Panc1 (cell line): ENCODE measurements at regions not wholly inside any gene's neighbourhood (a gene's known extent, or its start where the extent isn't known, plus 50 kb on each side); places are given as distances from the start of the nearest gene placed in this dataset.

Source experiments
- ATAC-seq: fragments of 200-7000 bp; cut with Tn5 transposase; 2 replicates; pipeline ENCODE4 v1.9.1; 2020; ENCODE audit warnings: mild to moderate bottlenecking, moderate library complexity
- BruUV-seq: library from RNA; stranded (reverse); fragments of 400-500 nt; replicated peaks from 2 replicates; lab custom pipeline; 2021; lab: Mats Ljungman, UMichigan
- CTCF ChIA-PET: fragments of 300-600 bp; sonication (Branson Sonifier 250); formaldehyde crosslinking; loops from one replicate; lab custom pipeline; 2022; ENCODE audit warnings: antibody characterized with exemption; lab: Charles Lee
- POLR2A ChIA-PET: fragments of 300-600 bp; sonication (Branson Sonifier 250); formaldehyde crosslinking; loops from one replicate; lab custom pipeline; 2022; ENCODE audit warnings: antibody characterized with exemption; lab: Charles Lee
- DNase-seq: peaks from one replicate; pipeline ENCODE4 v3.0.0-alpha.2; 2010; ENCODE audit warnings: low read depth, low spot score
- H3K27ac ChIP-seq: 2 replicates; pipeline ENCODE4 v1.5.1; 2011; ENCODE audit warnings: mild to moderate bottlenecking, low read length, inconsistent platforms
- H3K27me3 ChIP-seq: fragments of 200-500 bp; sonication (Bioruptor generic); 2 replicates; pipeline ENCODE4 v1.6.0; 2014; ENCODE audit warnings: low read length, inconsistent platforms; ENCODE audit not compliant: control insufficient read depth, insufficient read depth
- H3K36me3 ChIP-seq: fragments of 200-500 bp; sonication (Bioruptor generic); 2 replicates; pipeline ENCODE4 v1.5.1; 2014; ENCODE audit warnings: inconsistent platforms, mild to moderate bottlenecking, low read length, moderate library complexity; ENCODE audit not compliant: control insufficient read depth, insufficient read depth
- H3K4me1 ChIP-seq: 2 replicates; pipeline ENCODE4 v1.5.1; 2011; ENCODE audit warnings: inconsistent platforms, mild to moderate bottlenecking, low read length, moderate library complexity; ENCODE audit not compliant: control insufficient read depth, insufficient read depth
- H3K4me3 ChIP-seq, 2 experiments: 2 replicates each; pipeline ENCODE4 v1.5.1; 2011 to 2012; ENCODE audit warnings: low read depth in 2 of 2, low read length in 2 of 2, mild to moderate bottlenecking in 2 of 2, inconsistent platforms in 1 of 2, moderate library complexity in 1 of 2
- H3K9me3 ChIP-seq: fragments of 200-500 bp; sonication (Bioruptor generic); 2 replicates; pipeline ENCODE4 v1.5.1; 2014; ENCODE audit warnings: low read depth, mild to moderate bottlenecking, inconsistent platforms, low read length, moderate library complexity; ENCODE audit not compliant: control insufficient read depth, insufficient read depth
- SIN3A ChIP-seq: IDR thresholded peaks from 2 replicates; pipeline ENCODE4 v1.6.1; 2012; ENCODE audit warnings: low read depth, mild to moderate bottlenecking, low read length, moderate library complexity, borderline replicate concordance; ENCODE audit not compliant: insufficient read depth
- TCF7L2 ChIP-seq: IDR thresholded peaks from 2 replicates; pipeline ENCODE4 v1.6.1; 2011; ENCODE audit warnings: mild to moderate bottlenecking, low read depth, low read length, inconsistent platforms
- in situ Hi-C: cut with HindIII; loops from 2 replicates; pipeline ENCODE4 v1.10.0; 2016; ENCODE audit warnings: low sequenced_read_pairs, low pct_unique_long_range_greater_than_20kb
- intact Hi-C: fragments of 100-400 bp; cut with micrococcal nuclease; formaldehyde crosslinking; loops from one replicate; pipeline ENCODE4 v1.10.0; 2022; ENCODE audit not compliant: unreplicated experiment
- TF ChIP-seq, protein P1 (sequence below), 2 experiments: IDR thresholded peaks; 2 replicates each; pipeline ENCODE4 v1.6.1; 2011 to 2012; ENCODE audit warnings: low read depth in 2 of 2, control low read depth in 1 of 2, low read length in 1 of 2, mild to moderate bottlenecking in 1 of 2, moderate library complexity in 1 of 2; ENCODE audit not compliant: insufficient read depth in 1 of 2
- TF ChIP-seq, protein P2 (sequence below): fragments of 450-650 bp; IDR thresholded peaks from 2 replicates; pipeline ENCODE4 v1.5.1; 2017; ENCODE audit warnings: mild to moderate bottlenecking

DNA sequence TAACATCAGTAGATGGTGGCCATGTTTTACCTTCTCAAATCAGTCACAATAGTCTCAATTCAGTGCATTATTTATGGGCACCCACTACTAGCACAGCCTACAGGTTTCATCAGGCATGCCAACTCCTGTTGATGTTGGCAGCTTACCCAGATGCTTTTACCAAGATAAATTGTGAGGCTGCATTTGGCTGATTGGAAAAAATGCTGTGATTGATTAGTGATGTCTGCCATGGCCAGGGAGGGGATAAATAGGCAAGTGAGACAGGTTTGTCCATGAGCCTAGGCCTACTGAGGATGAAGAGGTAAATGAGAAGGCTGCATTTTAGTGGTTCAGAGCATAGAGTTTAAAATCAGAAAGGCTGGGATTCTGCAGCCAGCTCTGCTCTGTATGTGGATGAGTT, 227.1 kb downstream of the NFATC2 start:
- TF ChIP-seq, protein P1, sequence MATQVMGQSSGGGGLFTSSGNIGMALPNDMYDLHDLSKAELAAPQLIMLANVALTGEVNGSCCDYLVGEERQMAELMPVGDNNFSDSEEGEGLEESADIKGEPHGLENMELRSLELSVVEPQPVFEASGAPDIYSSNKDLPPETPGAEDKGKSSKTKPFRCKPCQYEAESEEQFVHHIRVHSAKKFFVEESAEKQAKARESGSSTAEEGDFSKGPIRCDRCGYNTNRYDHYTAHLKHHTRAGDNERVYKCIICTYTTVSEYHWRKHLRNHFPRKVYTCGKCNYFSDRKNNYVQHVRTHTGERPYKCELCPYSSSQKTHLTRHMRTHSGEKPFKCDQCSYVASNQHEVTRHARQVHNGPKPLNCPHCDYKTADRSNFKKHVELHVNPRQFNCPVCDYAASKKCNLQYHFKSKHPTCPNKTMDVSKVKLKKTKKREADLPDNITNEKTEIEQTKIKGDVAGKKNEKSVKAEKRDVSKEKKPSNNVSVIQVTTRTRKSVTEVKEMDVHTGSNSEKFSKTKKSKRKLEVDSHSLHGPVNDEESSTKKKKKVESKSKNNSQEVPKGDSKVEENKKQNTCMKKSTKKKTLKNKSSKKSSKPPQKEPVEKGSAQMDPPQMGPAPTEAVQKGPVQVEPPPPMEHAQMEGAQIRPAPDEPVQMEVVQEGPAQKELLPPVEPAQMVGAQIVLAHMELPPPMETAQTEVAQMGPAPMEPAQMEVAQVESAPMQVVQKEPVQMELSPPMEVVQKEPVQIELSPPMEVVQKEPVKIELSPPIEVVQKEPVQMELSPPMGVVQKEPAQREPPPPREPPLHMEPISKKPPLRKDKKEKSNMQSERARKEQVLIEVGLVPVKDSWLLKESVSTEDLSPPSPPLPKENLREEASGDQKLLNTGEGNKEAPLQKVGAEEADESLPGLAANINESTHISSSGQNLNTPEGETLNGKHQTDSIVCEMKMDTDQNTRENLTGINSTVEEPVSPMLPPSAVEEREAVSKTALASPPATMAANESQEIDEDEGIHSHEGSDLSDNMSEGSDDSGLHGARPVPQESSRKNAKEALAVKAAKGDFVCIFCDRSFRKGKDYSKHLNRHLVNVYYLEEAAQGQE (IDR thresholded peaks at IDR 0.05; ENCODE audit: insufficient read depth in 1 of 2, low read depth in 2 of 2, low read length in 1 of 2): no peak
- TF ChIP-seq SIN3A (no peak), TCF7L2 (no peak)
- TF ChIP-seq, protein P2, sequence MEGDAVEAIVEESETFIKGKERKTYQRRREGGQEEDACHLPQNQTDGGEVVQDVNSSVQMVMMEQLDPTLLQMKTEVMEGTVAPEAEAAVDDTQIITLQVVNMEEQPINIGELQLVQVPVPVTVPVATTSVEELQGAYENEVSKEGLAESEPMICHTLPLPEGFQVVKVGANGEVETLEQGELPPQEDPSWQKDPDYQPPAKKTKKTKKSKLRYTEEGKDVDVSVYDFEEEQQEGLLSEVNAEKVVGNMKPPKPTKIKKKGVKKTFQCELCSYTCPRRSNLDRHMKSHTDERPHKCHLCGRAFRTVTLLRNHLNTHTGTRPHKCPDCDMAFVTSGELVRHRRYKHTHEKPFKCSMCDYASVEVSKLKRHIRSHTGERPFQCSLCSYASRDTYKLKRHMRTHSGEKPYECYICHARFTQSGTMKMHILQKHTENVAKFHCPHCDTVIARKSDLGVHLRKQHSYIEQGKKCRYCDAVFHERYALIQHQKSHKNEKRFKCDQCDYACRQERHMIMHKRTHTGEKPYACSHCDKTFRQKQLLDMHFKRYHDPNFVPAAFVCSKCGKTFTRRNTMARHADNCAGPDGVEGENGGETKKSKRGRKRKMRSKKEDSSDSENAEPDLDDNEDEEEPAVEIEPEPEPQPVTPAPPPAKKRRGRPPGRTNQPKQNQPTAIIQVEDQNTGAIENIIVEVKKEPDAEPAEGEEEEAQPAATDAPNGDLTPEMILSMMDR: no peak
- ChIA-PET CTCF (no interaction called here), POLR2A (no interaction called here)
- Histone ChIP-seq H3K4me1 (no peaks in the 10 kb centered on the region), H3K27ac (no peak overlapping the region), H3K4me3 (no peak overlapping the region), H3K9me3 (no peaks in the 10 kb centered on the region), H3K36me3 (no peaks in the 10 kb centered on the region), H3K27me3 (no peaks in the 10 kb centered on the region)
- ATAC-seq (no peak), DNase-seq (no peak)
- in situ Hi-C loops: no loop called here
- intact Hi-C loops: no loop called here
- BruUV-seq: no TSS peak

DNA sequence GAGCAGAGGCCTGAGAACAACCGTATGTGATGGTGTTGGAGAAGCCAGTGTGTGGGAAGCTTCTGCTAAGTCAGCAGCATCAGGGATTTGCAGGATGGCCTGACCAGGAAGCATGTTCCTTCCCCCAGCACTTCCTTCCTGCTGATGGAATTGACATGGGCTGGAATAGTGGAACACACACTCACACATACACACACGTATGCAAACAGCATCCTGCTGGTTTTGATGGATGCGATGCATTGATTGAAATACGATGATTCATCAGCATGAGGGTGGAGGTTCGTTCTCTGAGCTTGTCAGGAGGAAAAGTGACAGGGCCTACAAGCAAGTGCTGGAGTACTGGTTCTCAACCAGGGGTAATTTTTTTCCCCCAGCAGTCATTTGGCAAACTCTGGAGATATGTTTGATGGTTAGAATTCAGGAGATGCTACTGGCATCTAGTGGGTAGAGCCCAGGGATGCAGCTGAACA, 229.1 kb downstream of the NFATC2 start:
- no peak for ATAC-seq
- Histone ChIP-seq H3K27ac (no peak overlapping the region), H3K4me3 (no peak overlapping the region), H3K36me3 (no peaks in the 10 kb centered on the region), H3K9me3 (no peaks in the 10 kb centered on the region), H3K4me1 (no peaks in the 10 kb centered on the region), H3K27me3 (no peaks in the 10 kb centered on the region)
- DNase-seq: no peak
- no TSS peak for BruUV-seq
- ChIA-PET CTCF (interaction anchor here (0.5 to 1.9 kb wide), 3 partner anchors 326 to 520 kb away, joined by 6 to 7 read pairs (median 6); no protein-coding TSS in a partner anchor), POLR2A (interaction anchor here (0.6 kb wide), 1 partner anchor 288 kb away, joined by 3 read pairs; no protein-coding TSS in a partner anchor)
- TF ChIP-seq SIN3A: no peak
- TF ChIP-seq, protein P2: peak; percentile 20; the same call in 1 of the 2 replicates
- intact Hi-C loops (no loop called here), in situ Hi-C loops (no loop called here)
